Kidney epithelial cell (primary cell): ENCODE measurements at regions not wholly inside any gene's neighbourhood (a gene's known extent, or its start where the extent isn't known, plus 50 kb on each side); places are given as distances from the start of the nearest gene placed in this dataset.

ENCODE experiments used
- DNase-seq: peaks from one replicate; pipeline ENCODE4 v3.0.0-alpha.2; 2010; ENCODE audit warnings: low read depth
- H3K27me3 ChIP-seq: 2 replicates; pipeline ENCODE4 v1.6.0; 2011; ENCODE audit warnings: low read length; ENCODE audit not compliant: control insufficient read depth, insufficient read depth
- H3K36me3 ChIP-seq: 2 replicates; pipeline ENCODE4 v1.5.1; 2011; ENCODE audit warnings: low read length; ENCODE audit not compliant: control insufficient read depth, insufficient read depth
- H3K4me3 ChIP-seq: 2 replicates; pipeline ENCODE4 v1.5.1; 2011; ENCODE audit warnings: low read depth, mild to moderate bottlenecking, control low read depth, low read length
- TF ChIP-seq, protein P1 (sequence below): IDR thresholded peaks from 2 replicates; pipeline ENCODE4 v1.5.1; 2011; ENCODE audit warnings: mild to moderate bottlenecking, moderate library complexity, low read length, control low read depth, inconsistent platforms; ENCODE audit not compliant: insufficient read depth, poor library complexity, severe bottlenecking

DNA sequence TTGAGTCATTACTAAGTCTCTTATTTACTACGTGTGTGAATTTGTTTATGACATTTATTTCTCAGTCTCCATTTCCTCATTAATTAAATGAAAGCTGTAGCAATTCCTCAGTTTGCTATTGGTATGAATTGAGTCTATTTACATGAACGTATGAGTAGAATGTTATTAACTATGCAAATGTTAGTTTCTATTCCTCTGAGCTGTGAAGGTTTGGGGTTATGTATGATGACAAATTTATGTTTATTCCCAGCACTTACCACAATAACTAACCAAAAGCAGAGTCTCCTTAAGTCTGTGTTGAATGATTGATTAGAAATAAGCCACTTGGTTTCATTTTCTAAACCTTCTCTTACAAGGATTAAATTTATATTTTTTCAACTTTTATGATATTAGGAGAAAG, 1340.9 kb downstream of the FSCB start:
- no peak for DNase-seq
- no peaks in the 10 kb centered on the region for H3K27me3 ChIP-seq
- TF ChIP-seq, protein P1, sequence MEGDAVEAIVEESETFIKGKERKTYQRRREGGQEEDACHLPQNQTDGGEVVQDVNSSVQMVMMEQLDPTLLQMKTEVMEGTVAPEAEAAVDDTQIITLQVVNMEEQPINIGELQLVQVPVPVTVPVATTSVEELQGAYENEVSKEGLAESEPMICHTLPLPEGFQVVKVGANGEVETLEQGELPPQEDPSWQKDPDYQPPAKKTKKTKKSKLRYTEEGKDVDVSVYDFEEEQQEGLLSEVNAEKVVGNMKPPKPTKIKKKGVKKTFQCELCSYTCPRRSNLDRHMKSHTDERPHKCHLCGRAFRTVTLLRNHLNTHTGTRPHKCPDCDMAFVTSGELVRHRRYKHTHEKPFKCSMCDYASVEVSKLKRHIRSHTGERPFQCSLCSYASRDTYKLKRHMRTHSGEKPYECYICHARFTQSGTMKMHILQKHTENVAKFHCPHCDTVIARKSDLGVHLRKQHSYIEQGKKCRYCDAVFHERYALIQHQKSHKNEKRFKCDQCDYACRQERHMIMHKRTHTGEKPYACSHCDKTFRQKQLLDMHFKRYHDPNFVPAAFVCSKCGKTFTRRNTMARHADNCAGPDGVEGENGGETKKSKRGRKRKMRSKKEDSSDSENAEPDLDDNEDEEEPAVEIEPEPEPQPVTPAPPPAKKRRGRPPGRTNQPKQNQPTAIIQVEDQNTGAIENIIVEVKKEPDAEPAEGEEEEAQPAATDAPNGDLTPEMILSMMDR = no peak
- no peaks in the 10 kb centered on the region for H3K36me3 ChIP-seq
- no peak overlapping the region for H3K4me3 ChIP-seq

DNA sequence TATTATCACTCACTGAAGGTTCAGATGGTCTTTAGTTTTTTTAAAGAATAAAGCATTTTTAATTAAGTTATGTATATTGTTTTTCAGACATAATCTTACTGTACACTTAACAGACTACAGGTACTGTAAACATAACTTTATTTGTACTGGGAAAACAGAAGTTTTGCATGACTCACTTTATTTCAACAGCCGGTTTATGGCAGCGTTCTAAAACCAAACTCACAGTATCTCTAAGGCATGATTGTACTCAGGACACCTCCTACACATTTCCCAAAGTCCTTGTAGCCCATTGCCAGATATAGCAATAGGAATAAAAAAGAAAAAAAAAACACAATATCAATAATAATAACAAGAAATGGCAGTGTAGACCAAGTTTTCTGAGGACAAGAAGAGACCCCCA, 1341.4 kb downstream of the FSCB start:
- H3K36me3 ChIP-seq = no peaks in the 10 kb centered on the region
- TF ChIP-seq, protein P1 = no peak
- no peaks in the 10 kb centered on the region for H3K27me3 ChIP-seq
- no peak overlapping the region for H3K4me3 ChIP-seq
- DNase-seq = no peak

DNA sequence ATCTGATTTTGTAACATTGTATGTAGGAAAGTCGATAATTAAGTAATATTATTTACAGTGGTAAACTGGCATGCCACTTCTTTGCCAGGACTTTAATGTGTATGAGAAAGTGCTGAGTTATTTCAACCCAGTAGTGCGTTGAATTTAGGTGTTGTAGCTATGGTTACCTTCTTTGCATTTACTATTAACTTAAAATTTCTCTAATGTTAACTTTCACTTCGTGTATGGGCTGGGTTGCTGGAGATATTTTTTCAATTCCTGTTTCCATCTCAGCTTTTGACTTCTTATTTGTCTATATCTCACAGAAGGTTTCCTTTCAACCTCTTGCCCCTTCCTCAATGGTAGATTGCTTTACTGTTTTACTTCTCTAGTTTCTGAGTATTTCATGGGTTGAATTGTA, 1345.6 kb downstream of the FSCB start:
- H3K36me3 ChIP-seq = no peaks in the 10 kb centered on the region
- TF ChIP-seq, protein P1 = no peak
- no peak overlapping the region for H3K4me3 ChIP-seq

DNA sequence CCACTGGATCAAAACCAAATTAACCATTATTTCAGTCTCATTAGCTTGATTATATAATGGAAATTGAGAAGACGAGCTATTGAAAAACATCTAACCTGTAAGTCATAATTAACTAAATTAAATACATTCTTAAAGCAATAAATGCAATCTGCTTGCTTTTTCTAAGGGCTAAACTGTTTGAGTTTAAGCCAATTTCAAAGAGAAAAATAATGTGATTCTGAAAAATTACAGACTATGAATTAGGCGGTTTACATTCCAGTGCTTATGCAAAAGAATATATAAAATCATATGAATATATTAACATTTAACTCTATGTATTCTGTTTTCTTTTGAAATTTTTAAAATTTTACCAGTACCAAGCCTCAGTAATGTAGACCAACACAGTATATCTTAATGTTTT, 1349.4 kb downstream of the FSCB start:
- Histone ChIP-seq H3K4me3 (no peak overlapping the region), H3K36me3 (no peaks in the 10 kb centered on the region)
- TF ChIP-seq, protein P1 = no peak

More for the DNA sequence above, 1345.6 kb downstream of the FSCB start:
- no peak for DNase-seq
- no peaks in the 10 kb centered on the region for H3K27me3 ChIP-seq

DNA sequence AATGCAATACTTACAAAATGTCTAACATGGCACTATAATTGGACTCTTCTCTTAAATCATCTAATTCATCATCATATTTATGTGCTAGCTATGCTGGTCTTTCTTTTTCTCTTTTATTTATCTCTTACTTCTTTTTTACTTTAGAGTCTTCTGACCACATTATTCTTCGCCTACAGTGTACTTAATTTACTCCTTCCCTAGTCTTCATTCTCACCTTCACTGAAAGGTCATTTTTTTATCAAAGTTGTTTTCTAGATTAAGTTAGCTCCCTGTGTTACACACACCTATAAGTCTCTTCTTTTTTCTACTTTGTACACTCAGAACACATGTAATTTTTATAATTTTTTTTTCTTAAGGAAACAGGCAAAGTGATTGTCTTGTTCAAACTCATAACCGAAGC, 1351.2 kb downstream of the FSCB start:
- Histone ChIP-seq H3K36me3 (no peaks in the 10 kb centered on the region), H3K27me3 (no peaks in the 10 kb centered on the region), H3K4me3 (no peak overlapping the region)
- TF ChIP-seq, protein P1 = no peak
- DNase-seq = no peak

More for the DNA sequence above, 1349.4 kb downstream of the FSCB start:
- DNase-seq = no peak
- no peaks in the 10 kb centered on the region for H3K27me3 ChIP-seq

DNA sequence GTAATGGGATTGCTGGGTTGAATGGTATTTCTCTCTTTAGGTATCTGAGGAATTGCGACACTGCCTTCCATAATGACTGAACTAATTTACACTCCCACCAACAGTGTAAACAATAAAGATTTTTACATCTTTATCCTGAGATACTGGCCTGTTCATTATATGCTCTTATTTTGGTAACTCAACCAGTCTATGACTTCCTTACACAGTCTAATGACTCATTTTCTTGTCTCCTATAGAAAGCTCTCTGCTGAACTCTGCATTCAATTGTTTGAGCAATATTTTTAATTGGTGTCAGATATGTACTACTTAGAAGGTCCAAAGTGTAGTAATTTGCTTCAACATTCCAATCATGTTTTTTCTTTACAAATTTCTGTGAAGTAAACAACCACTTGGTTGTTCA, 1351.8 kb downstream of the FSCB start:
- no peaks in the 10 kb centered on the region for H3K36me3 ChIP-seq
- no peak for DNase-seq
- TF ChIP-seq, protein P1 = no peak

More for the DNA sequence above, 1351.8 kb downstream of the FSCB start:
- Histone ChIP-seq H3K27me3 (no peaks in the 10 kb centered on the region), H3K4me3 (no peak overlapping the region)
